Mesendoderm (in vitro differentiated cells): ENCODE measurements at regions not wholly inside any gene's neighbourhood (a gene's known extent, or its start where the extent isn't known, plus 50 kb on each side); places are given as distances from the start of the nearest gene placed in this dataset.
"Not testable (repeated sequence)": the region's sequence is repeated elsewhere in the genome, so short reads cannot be mapped to it uniquely, and the experiment has no call there.

Source experiments
- DNase-seq: peaks from one replicate; pipeline ENCODE4 v3.0.0; 2013
- H2AK5ac ChIP-seq: 2 replicates; pipeline ENCODE4 v1.6.1; 2013; ENCODE audit warnings: low read length, inconsistent platforms
- H2BK120ac ChIP-seq: 2 replicates; pipeline ENCODE4 v1.6.1; 2013; ENCODE audit warnings: low read depth, mild to moderate bottlenecking, low read length, moderate library complexity, mixed read lengths
- H2BK15ac ChIP-seq: replicated peaks from 2 replicates; pipeline ENCODE4 v1.6.1; 2013; ENCODE audit warnings: low read depth, mild to moderate bottlenecking, moderate library complexity
- H2BK5ac ChIP-seq: 2 replicates; pipeline ENCODE4 v1.6.1; 2013; ENCODE audit warnings: low read length, inconsistent platforms
- H3K18ac ChIP-seq: 2 replicates; pipeline ENCODE4 v1.6.1; 2013; ENCODE audit warnings: mild to moderate bottlenecking, low read length, mixed read lengths
- H3K23ac ChIP-seq: one replicate; pipeline ENCODE4 v1.6.1; 2013; ENCODE audit warnings: low read length
- H3K27ac ChIP-seq: 2 replicates; pipeline ENCODE4 v1.5.1; 2013; ENCODE audit warnings: low read depth, mild to moderate bottlenecking, inconsistent platforms, low read length, moderate library complexity
- H3K27me3 ChIP-seq: 2 replicates; pipeline ENCODE4 v1.6.1; 2013; ENCODE audit warnings: low read length, control low read depth, mild to moderate bottlenecking, inconsistent platforms; ENCODE audit not compliant: insufficient read depth, poor library complexity
- H3K36me3 ChIP-seq: 2 replicates; pipeline ENCODE4 v1.6.1; 2013; ENCODE audit warnings: low read length, inconsistent platforms; ENCODE audit not compliant: control insufficient read depth, insufficient read depth
- H3K4ac ChIP-seq: one replicate; pipeline ENCODE4 v1.6.1; 2013; ENCODE audit warnings: low read depth, mild to moderate bottlenecking, low read length, moderate library complexity
- H3K4me1 ChIP-seq: 2 replicates; pipeline ENCODE4 v1.6.1; 2013; ENCODE audit warnings: low read depth, low read length, inconsistent platforms; ENCODE audit not compliant: control insufficient read depth
- H3K4me2 ChIP-seq: 2 replicates; pipeline ENCODE4 v1.6.1; 2013; ENCODE audit warnings: low read length
- H3K4me3 ChIP-seq: 2 replicates; pipeline ENCODE4 v1.5.1; 2013; ENCODE audit warnings: mild to moderate bottlenecking, low read length
- H3K56ac ChIP-seq: one replicate; pipeline ENCODE4 v1.6.1; 2013; ENCODE audit warnings: low read length
- H3K79me1 ChIP-seq: 2 replicates; pipeline ENCODE4 v1.6.1; 2013; ENCODE audit warnings: low read length, inconsistent platforms
- H3K79me2 ChIP-seq: 2 replicates; pipeline ENCODE4 v1.6.1; 2013; ENCODE audit warnings: mild to moderate bottlenecking, low read length; ENCODE audit not compliant: control insufficient read depth, insufficient read depth
- H3K9ac ChIP-seq: 2 replicates; pipeline ENCODE4 v1.6.1; 2013; ENCODE audit warnings: low read length, inconsistent platforms
- H4K5ac ChIP-seq: one replicate; pipeline ENCODE4 v1.6.1; 2013; ENCODE audit warnings: low read length
- H4K8ac ChIP-seq: one replicate; pipeline ENCODE4 v1.6.1; 2013; ENCODE audit warnings: low read depth, mild to moderate bottlenecking, control low read depth, low read length, moderate library complexity
- WGBS: extraction: QIAGEN DNeasy Blood & Tissue Kit; methylation state at CpG from one replicate; pipeline ENCODE4 v1.1.7; 2013; ENCODE audit warnings: low lambda C conversion rate, missing lambda C conversion rate; ENCODE audit not compliant: insufficient coverage; ENCODE audit errors: extremely low coverage; 5-methylcytosine and 5-hydroxymethylcytosine counted together

DNA sequence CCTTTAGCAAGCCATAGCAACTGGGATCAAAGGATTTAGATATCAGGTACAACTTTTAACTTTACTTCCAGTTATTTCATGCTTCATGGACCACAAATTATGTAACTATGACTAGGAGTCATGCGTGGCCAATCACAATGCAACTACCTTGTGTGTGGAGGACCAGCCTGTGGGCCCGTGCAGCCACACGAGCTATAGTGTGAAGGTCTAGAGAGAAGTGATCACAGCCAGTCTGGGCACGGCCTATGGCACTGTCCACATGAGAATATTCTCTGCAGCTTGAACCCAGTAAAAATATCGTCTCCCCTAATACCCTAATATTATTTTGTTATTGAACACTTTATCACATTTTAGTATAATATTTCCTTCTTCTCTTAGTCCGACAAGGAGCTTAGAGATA is 464.9 kb upstream of the MIR17HG start:
- H4K5ac ChIP-seq = no peak overlapping the region
- no peaks in the 10 kb centered on the region for H3K27me3 ChIP-seq
- no peak overlapping the region for H4K8ac ChIP-seq
- no CpG with 5 or more reads among the region's 6 CpGs for WGBS
- H3K18ac ChIP-seq = no peak overlapping the region
- no peaks in the 10 kb centered on the region for H3K79me1 ChIP-seq
- H3K9ac ChIP-seq = no peak overlapping the region
- H3K36me3 ChIP-seq = no peaks in the 10 kb centered on the region
- H2BK5ac ChIP-seq = no peak overlapping the region
- H2BK15ac ChIP-seq = no peak overlapping the region
- H2AK5ac ChIP-seq = no peak overlapping the region
- H2BK120ac ChIP-seq = no peak overlapping the region
- H3K4me2 ChIP-seq = no peak overlapping the region
- no peaks in the 10 kb centered on the region for H3K4me1 ChIP-seq
- DNase-seq = no peak
- H3K23ac ChIP-seq = no peak overlapping the region
- H3K56ac ChIP-seq = no peak overlapping the region
- no peak overlapping the region for H3K4ac ChIP-seq
- H3K4me3 ChIP-seq = no peak overlapping the region
- no peaks in the 10 kb centered on the region for H3K79me2 ChIP-seq
- no peak overlapping the region for H3K27ac ChIP-seq

DNA sequence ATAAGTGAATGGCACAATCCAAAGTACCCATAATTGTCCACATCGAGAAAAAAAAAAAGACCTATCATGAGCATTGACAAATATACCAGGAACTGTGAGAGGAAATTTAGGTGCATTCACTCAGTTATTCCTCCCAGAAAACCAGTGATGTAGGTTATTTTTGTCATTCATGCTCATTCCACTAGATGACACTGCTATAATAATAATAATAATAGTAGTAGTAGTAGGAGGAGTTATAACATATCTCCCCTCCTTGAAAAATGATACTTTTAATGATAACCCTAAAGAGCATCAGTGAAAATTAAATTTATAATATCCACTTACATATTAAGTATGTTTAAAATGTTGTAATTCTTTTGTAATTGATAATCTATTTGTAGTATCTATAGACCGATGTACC is 463.9 kb upstream of the MIR17HG start:
- no peak overlapping the region for H3K4me2 ChIP-seq
- H4K8ac ChIP-seq = no peak overlapping the region
- no peak overlapping the region for H3K18ac ChIP-seq
- H3K23ac ChIP-seq = no peak overlapping the region
- no peak overlapping the region for H2BK15ac ChIP-seq
- no peaks in the 10 kb centered on the region for H3K79me1 ChIP-seq
- H3K27me3 ChIP-seq = no peaks in the 10 kb centered on the region
- H3K56ac ChIP-seq = no peak overlapping the region
- no peaks in the 10 kb centered on the region for H3K79me2 ChIP-seq
- H3K9ac ChIP-seq = no peak overlapping the region
- H3K36me3 ChIP-seq = no peaks in the 10 kb centered on the region
- no peak overlapping the region for H4K5ac ChIP-seq
- no peak overlapping the region for H2AK5ac ChIP-seq
- H3K4me3 ChIP-seq = no peak overlapping the region
- DNase-seq = no peak
- H3K4me1 ChIP-seq = no peaks in the 10 kb centered on the region
- no peak overlapping the region for H2BK120ac ChIP-seq
- H2BK5ac ChIP-seq = no peak overlapping the region
- WGBS = no CpG with 5 or more reads among the region's 2 CpGs
- H3K27ac ChIP-seq = no peak overlapping the region
- no peak overlapping the region for H3K4ac ChIP-seq

DNA sequence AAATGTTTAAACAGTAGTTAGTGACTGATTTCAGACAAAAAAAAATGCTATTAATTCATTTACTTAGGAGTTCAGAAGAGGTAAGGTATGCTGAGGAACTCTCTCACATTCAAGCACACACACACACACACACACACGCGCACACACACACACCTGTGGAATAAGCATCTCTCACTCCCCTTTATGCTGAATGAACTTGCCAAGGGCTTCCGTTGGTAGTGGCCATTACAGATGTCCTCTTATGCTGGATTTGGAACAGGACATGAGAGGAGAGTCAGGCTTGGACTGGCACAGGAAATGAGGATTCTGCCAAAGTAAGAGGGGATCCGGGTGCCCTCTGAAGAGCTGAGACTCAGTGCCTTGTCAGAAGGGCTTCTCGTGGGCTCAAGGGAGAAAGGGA is 463.4 kb upstream of the MIR17HG start:
- DNase-seq = peak; percentile 1
- H4K5ac ChIP-seq = no peak overlapping the region
- no peaks in the 10 kb centered on the region for H3K4me1 ChIP-seq
- no peak overlapping the region for H3K4ac ChIP-seq
- H3K79me1 ChIP-seq = no peaks in the 10 kb centered on the region
- H4K8ac ChIP-seq = no peak overlapping the region
- H3K9ac ChIP-seq = no peak overlapping the region
- no peak overlapping the region for H3K4me2 ChIP-seq
- no peaks in the 10 kb centered on the region for H3K27me3 ChIP-seq
- no peak overlapping the region for H2BK5ac ChIP-seq
- no peak overlapping the region for H3K18ac ChIP-seq
- H3K56ac ChIP-seq = no peak overlapping the region
- no peak overlapping the region for H3K23ac ChIP-seq
- no peak overlapping the region for H3K27ac ChIP-seq
- no peak overlapping the region for H2AK5ac ChIP-seq
- H3K4me3 ChIP-seq = no peak overlapping the region
- no CpG with 5 or more reads among the region's 5 CpGs for WGBS
- H3K36me3 ChIP-seq = no peaks in the 10 kb centered on the region
- H3K79me2 ChIP-seq = no peaks in the 10 kb centered on the region
- H2BK15ac ChIP-seq = no peak overlapping the region
- no peak overlapping the region for H2BK120ac ChIP-seq

DNA sequence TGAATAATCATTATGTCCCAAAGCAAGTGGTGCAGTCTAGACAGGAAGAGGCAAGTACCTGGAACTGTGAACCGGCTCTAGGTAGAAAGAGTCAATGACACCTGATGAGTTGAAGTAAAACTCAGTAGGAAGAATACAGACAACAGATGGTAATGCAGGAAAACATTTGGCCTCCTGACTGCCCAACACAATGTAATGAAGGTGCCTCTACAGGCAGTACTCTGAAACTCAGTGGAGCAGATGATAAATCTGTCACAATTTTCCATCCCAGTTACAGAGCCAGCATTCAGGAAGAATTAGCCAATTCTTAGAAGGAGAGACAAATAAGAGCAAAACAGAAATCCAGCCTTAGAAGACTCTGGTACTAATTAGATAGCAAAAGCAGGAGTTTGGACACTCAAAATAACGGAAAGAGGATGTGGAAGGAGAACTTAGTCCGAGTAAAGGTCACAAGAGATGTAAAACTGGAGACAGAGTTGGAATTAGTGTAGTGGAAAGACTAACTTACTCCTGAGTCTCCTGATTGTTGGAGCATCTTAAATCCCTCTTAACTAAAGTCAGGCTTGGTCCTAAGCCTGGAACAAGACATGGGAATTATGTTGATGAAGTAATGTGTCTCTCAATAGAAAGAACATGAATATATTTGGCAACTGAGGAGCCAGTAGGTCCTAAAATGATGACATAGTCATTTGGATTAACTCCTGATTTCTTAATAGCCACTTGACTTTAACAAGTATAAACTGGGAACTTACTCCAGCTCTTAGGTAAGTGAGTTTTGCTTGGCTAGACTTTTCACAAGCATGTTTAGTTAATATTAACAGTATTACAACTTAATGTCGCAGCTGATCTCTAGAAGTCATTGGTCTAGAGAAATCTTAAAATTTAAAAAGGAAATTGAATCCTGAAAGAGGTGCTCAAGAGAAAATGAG is 457.3 kb upstream of the MIR17HG start:
- H3K56ac ChIP-seq = no peak overlapping the region
- H2AK5ac ChIP-seq = no peak overlapping the region
- H3K36me3 ChIP-seq = no peaks in the 10 kb centered on the region
- no peaks in the 10 kb centered on the region for H3K27me3 ChIP-seq
- H3K4me3 ChIP-seq = no peak overlapping the region
- no peak overlapping the region for H3K9ac ChIP-seq
- H3K27ac ChIP-seq = no peak overlapping the region
- H3K4me2 ChIP-seq = no peak overlapping the region
- H3K4me1 ChIP-seq = no peaks in the 10 kb centered on the region
- H3K18ac ChIP-seq = no peak overlapping the region
- no peak overlapping the region for H2BK15ac ChIP-seq
- H3K79me1 ChIP-seq = no peaks in the 10 kb centered on the region
- no peak overlapping the region for H4K5ac ChIP-seq
- no peaks in the 10 kb centered on the region for H3K79me2 ChIP-seq
- no peak overlapping the region for H3K4ac ChIP-seq
- no peak overlapping the region for H3K23ac ChIP-seq
- no CpG with 5 or more reads among the region's 4 CpGs for WGBS
- H4K8ac ChIP-seq = no peak overlapping the region
- H2BK5ac ChIP-seq = no peak overlapping the region
- peak; percentile 2 for DNase-seq
- H2BK120ac ChIP-seq = no peak overlapping the region

DNA sequence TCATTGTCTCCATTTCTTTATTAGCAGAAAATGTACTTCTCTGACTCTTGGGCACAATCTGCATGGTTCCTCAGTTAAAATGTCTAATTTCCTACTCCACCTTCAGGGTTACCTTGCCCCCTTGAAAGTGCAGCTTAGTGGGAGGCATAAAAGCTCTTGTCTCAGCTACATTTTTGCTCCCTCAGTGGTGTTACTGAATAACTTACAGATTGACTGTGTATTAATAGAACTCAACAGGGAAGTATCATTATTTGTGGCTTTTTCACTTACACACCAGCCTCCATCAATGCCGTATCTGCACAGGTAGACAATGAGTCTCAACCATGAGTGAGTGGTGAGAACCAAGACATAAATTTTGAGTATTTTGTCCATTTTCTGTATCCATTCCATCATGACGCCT is 456.2 kb upstream of the MIR17HG start:
- Histone ChIP-seq H3K79me1 (no peaks in the 10 kb centered on the region), H3K36me3 (no peaks in the 10 kb centered on the region), H3K27me3 (no peaks in the 10 kb centered on the region), H2BK5ac (no peak overlapping the region), H2AK5ac (no peak overlapping the region), H3K79me2 (no peaks in the 10 kb centered on the region), H4K8ac (no peak overlapping the region), H3K23ac (no peak overlapping the region), H3K18ac (no peak overlapping the region), H3K9ac (no peak overlapping the region), H3K4me2 (no peak overlapping the region), H3K27ac (no peak overlapping the region), H3K4me3 (no peak overlapping the region), H3K4ac (no peak overlapping the region), H3K56ac (no peak overlapping the region), H2BK15ac (no peak overlapping the region), H4K5ac (no peak overlapping the region), H2BK120ac (no peak overlapping the region), H3K4me1 (no peaks in the 10 kb centered on the region)
- DNase-seq = no peak
- WGBS = no CpG with 5 or more reads among the region's 2 CpGs

DNA sequence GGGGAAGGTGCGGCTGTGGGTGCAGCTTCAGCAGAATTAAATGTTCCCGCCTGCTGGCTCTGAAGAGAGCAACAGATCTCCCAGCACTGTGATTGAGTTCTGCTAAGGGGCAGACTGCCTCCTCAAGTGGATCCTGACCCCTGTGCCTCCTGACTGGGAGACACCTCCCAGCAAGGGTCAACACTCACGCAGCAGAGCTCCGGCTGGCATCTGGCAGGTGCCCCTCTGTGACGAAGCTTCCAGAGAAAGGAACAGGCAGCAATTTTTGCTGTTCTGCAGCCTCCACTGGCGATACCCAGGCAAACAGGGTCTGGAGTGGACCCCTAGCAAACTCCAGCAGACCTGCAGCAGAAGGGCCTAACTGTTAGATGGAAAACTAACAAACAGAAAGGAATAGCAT is 454.3 kb upstream of the MIR17HG start:
- not testable (repeated sequence) for H3K4me3 ChIP-seq, H2BK120ac ChIP-seq, H2BK5ac ChIP-seq, H3K9ac ChIP-seq, H3K23ac ChIP-seq, H4K8ac ChIP-seq, H3K4me2 ChIP-seq, H3K79me1 ChIP-seq, H2AK5ac ChIP-seq, H3K36me3 ChIP-seq, DNase-seq, H3K4ac ChIP-seq, H3K18ac ChIP-seq, H3K4me1 ChIP-seq, H3K27me3 ChIP-seq, H3K27ac ChIP-seq, H2BK15ac ChIP-seq, H3K56ac ChIP-seq, H3K79me2 ChIP-seq, H4K5ac ChIP-seq
- no CpG with 5 or more reads among the region's 6 CpGs for WGBS
